ENCODE measurements at regions not wholly inside any gene's neighbourhood (a gene's known extent, or its start where the extent isn't known, plus 50 kb on each side); places are given as distances from the start of the nearest gene placed in this dataset.

DNA sequence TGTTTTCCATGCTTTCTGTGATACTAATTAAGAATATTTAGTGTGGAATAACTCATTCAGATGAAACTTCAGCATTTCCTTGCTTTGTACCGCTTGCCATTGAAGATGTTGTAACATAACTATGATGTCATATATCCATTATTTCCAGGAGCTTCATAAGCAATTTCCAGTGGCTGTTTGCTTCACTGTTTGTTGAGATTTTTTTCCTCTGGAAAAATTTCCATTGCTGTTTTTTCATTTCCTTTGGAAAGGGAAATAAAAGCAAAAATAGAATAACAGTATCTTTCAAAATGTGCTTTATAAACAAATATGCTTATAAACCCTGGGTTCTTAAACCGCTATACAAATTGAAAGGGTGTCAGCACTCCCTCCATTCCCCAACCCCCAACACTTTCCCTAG lies 319.6 kb upstream of the SEMA6D start:
- TF ChIP-seq, protein P1, sequence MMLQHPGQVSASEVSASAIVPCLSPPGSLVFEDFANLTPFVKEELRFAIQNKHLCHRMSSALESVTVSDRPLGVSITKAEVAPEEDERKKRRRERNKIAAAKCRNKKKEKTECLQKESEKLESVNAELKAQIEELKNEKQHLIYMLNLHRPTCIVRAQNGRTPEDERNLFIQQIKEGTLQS (IDR thresholded peaks at IDR 0.05), result no peak
- TF ChIP-seq, protein P2, sequence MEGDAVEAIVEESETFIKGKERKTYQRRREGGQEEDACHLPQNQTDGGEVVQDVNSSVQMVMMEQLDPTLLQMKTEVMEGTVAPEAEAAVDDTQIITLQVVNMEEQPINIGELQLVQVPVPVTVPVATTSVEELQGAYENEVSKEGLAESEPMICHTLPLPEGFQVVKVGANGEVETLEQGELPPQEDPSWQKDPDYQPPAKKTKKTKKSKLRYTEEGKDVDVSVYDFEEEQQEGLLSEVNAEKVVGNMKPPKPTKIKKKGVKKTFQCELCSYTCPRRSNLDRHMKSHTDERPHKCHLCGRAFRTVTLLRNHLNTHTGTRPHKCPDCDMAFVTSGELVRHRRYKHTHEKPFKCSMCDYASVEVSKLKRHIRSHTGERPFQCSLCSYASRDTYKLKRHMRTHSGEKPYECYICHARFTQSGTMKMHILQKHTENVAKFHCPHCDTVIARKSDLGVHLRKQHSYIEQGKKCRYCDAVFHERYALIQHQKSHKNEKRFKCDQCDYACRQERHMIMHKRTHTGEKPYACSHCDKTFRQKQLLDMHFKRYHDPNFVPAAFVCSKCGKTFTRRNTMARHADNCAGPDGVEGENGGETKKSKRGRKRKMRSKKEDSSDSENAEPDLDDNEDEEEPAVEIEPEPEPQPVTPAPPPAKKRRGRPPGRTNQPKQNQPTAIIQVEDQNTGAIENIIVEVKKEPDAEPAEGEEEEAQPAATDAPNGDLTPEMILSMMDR (IDR thresholded peaks at IDR 0.05 in 2 of 3, conservative IDR thresholded peaks at IDR 0.05 in 1 of 3; ENCODE audit: borderline replicate concordance in 1 of 3, insufficient read depth in 1 of 3, low read depth in 2 of 3, low read length in 2 of 3), result no peak
- TF ChIP-seq ZFX (IDR thresholded peaks at IDR 0.05), result no peak
- no peak for TF ChIP-seq SP1 (IDR thresholded peaks at IDR 0.05; ENCODE audit: low read depth)
- TF ChIP-seq EZH2 (IDR thresholded peaks at IDR 0.05), result no peak
- TF ChIP-seq EZH2phosphoT487 (IDR thresholded peaks at IDR 0.05; ENCODE audit: borderline replicate concordance), result no peak
- no peak for TF ChIP-seq POLR2AphosphoS5 (IDR thresholded peaks at IDR 0.05; ENCODE audit: low read depth, low read length)
- TF ChIP-seq SIN3A (IDR thresholded peaks at IDR 0.05; ENCODE audit: low read depth), result no peak
- TF ChIP-seq POLR2A (IDR thresholded peaks at IDR 0.05; ENCODE audit: borderline replicate concordance, extremely low read depth, insufficient read depth, insufficient read length), result no peak

Data from HCT116 (cell line).